ENCODE measurements at regions not wholly inside any gene's neighbourhood (a gene's known extent, or its start where the extent isn't known, plus 50 kb on each side); places are given as distances from the start of the nearest gene placed in this dataset.

DNA sequence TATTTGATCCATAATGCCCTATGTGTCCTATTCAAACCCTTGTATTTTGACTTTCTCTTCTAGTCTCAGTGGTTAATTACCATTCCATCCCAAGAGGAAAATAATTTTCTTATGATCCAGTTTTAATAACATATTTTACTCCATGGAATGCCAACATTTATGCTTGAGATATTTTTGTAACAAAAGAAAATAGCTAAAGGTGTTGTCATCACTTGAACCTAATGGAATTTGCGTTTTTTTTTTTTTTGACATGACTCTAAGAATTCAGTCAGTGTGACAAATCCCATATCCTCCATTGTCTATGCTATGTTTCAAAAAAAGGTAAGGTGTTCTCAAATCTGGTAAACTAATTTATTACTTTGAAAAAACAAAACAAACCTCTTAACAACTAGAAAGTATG is 324.1 kb upstream of the ADAMTS5 start:
- TF ChIP-seq TAF1 (IDR thresholded peaks at IDR 0.05; ENCODE audit: low read depth) (no peak), NFIC (IDR thresholded peaks at IDR 0.05) (0 out of 2 replicates have a peak, but pooled peaks have one; percentile 25), EP300 (IDR thresholded peaks at IDR 0.05; ENCODE audit: borderline replicate concordance) (peak; percentile 60; the same call in 1 of the 2 replicates), TEAD4 (IDR thresholded peaks at IDR 0.05) (peak; percentile 76)
- TF ChIP-seq, protein P1, sequence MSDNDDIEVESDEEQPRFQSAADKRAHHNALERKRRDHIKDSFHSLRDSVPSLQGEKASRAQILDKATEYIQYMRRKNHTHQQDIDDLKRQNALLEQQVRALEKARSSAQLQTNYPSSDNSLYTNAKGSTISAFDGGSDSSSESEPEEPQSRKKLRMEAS (IDR thresholded peaks at IDR 0.05): no peak

- TF ChIP-seq TCF12 (IDR thresholded peaks at IDR 0.05; ENCODE audit: low read depth): no peak
- no peak for TF ChIP-seq EGR1 (IDR thresholded peaks at IDR 0.05)
- no peak for TF ChIP-seq CEBPB (IDR thresholded peaks at IDR 0.05)
- TF ChIP-seq CREB1 (IDR thresholded peaks at IDR 0.05; ENCODE audit: low read depth): no peak
- no peak for TF ChIP-seq USF1 (IDR thresholded peaks at IDR 0.05)
- TF ChIP-seq EP300 (IDR thresholded peaks at IDR 0.05; ENCODE audit: borderline replicate concordance): no peak
- no peak for TF ChIP-seq YY1 (IDR thresholded peaks at IDR 0.05; ENCODE audit: low read depth)
- TF ChIP-seq, protein P1 (IDR thresholded peaks at IDR 0.05): no peak
- TF ChIP-seq REST (IDR thresholded peaks at IDR 0.05; ENCODE audit: low read depth): no peak
- no peak for TF ChIP-seq RAD21 (IDR thresholded peaks at IDR 0.05; ENCODE audit: low read depth)
- no peak for TF ChIP-seq ZBTB7A (IDR thresholded peaks at IDR 0.05; ENCODE audit: low read depth)
- no peak for TF ChIP-seq NFIC (IDR thresholded peaks at IDR 0.05)
- TF ChIP-seq FOXM1 (IDR thresholded peaks at IDR 0.05; ENCODE audit: borderline replicate concordance, low read depth): no peak
Measured at GRCh38 chr21:27290028-27290427, 323.1 kb upstream of the ADAMTS5 start.

DNA sequence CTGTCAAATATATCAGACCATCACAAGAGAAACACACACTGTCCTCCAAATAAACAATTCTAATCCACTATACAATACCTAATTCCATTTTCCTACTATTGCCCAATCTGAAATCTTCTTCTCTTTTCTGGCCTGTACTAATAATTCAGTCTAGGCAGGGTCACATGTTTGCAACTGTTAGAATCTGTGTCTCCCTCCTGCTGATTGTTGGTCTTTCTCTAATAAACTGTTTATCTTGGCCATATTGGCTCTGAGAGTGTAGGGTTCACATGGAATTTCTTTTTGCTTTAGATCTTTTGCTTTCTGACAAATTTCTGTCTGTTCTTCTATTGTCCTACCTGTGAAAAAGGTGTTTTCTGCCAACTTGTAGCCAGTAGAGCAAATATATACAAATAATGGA is 319.9 kb upstream of the ADAMTS5 start:
- TF ChIP-seq EP300 (IDR thresholded peaks at IDR 0.05; ENCODE audit: borderline replicate concordance) (no peak), USF1 (IDR thresholded peaks at IDR 0.05) (no peak), RAD21 (IDR thresholded peaks at IDR 0.05; ENCODE audit: low read depth) (no peak), TEAD4 (IDR thresholded peaks at IDR 0.05) (no peak), NFIC (IDR thresholded peaks at IDR 0.05) (no peak), TAF1 (IDR thresholded peaks at IDR 0.05; ENCODE audit: low read depth) (no peak), YY1 (IDR thresholded peaks at IDR 0.05; ENCODE audit: low read depth) (no peak), FOXM1 (IDR thresholded peaks at IDR 0.05; ENCODE audit: borderline replicate concordance, low read depth) (no peak), ZBTB7A (IDR thresholded peaks at IDR 0.05; ENCODE audit: low read depth) (no peak), CEBPB (IDR thresholded peaks at IDR 0.05) (no peak), REST (IDR thresholded peaks at IDR 0.05; ENCODE audit: low read depth) (no peak), TCF12 (IDR thresholded peaks at IDR 0.05; ENCODE audit: low read depth) (no peak), EGR1 (IDR thresholded peaks at IDR 0.05) (no peak), CREB1 (IDR thresholded peaks at IDR 0.05; ENCODE audit: low read depth) (no peak)
- TF ChIP-seq, protein P1 (IDR thresholded peaks at IDR 0.05): no peak

- TF ChIP-seq EP300 (IDR thresholded peaks at IDR 0.05; ENCODE audit: borderline replicate concordance): no peak
- no peak for TF ChIP-seq TEAD4 (IDR thresholded peaks at IDR 0.05)
Measured at GRCh38 chr21:27277110-27277509, 310.2 kb upstream of the ADAMTS5 start.

DNA sequence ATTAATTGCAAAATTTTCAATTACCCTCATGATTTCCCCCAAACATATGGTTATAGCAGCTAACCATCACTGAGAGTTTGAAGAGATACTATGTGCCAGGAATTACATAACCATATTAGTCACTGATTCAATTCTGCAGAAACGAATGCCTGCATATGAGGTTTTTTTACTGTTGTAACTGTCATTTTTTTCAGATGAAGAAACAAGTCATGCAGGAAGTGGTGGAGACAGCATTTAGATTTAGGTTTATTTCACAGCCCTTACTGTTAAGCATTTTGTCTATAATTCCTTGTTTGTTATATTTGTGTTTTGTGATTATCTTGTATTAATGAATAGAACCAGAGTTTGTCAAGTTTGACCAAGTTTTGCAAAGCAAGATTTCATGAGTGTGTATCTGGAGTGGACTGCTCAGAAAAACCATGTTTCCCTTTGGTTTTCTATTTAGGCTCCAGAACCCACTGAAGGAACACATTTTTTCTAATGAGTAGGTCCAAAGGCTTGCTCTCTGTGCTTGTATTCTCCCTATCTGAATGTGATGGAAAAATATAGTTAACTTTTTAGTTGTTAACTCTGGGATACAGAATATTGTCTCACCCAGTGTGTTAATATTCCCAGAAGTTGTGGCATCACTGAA is 308.5 kb upstream of the ADAMTS5 start:
- TF ChIP-seq ZBTB7A (IDR thresholded peaks at IDR 0.05; ENCODE audit: low read depth) (no peak), RAD21 (IDR thresholded peaks at IDR 0.05; ENCODE audit: low read depth) (no peak), TEAD4 (IDR thresholded peaks at IDR 0.05) (no peak)

DNA sequence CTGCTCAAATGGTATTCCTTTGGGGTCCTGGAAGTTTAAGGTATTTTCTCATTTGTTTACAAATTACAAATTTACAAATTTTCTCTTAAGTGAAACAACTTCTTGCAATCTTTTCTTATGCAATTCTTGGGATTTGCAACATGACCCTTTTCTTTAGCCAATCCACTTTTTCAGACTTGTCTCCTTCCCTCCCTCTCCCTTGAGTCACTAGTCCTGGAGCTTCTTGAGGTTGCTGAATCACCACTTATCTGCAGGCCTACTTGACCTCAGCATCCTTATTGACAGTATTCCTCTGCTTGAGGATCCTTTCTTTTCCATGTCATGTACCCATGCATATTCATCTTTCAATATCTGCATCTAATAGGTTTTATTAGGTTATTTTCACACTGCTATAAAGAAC is 302.8 kb upstream of the ADAMTS5 start:
- TF ChIP-seq, protein P1 (IDR thresholded peaks at IDR 0.05): no peak
- TF ChIP-seq NFIC (IDR thresholded peaks at IDR 0.05) (no peak), ZBTB7A (IDR thresholded peaks at IDR 0.05; ENCODE audit: low read depth) (no peak), RAD21 (IDR thresholded peaks at IDR 0.05; ENCODE audit: low read depth) (no peak), REST (IDR thresholded peaks at IDR 0.05; ENCODE audit: low read depth) (no peak), USF1 (IDR thresholded peaks at IDR 0.05) (no peak), CREB1 (IDR thresholded peaks at IDR 0.05; ENCODE audit: low read depth) (no peak)

All from Ishikawa (cell line).